ENCODE measurements at regions not wholly inside any gene's neighbourhood (a gene's known extent, or its start where the extent isn't known, plus 50 kb on each side); places are given as distances from the start of the nearest gene placed in this dataset.

- Histone ChIP-seq H3K27ac (ENCODE audit: low read length) (no peak overlapping the region), H3K4me1 (ENCODE audit: control insufficient read depth, insufficient read depth, low read length) (no peaks in the 10 kb centered on the region), H3K9me3 (ENCODE audit: control insufficient read depth in 2 of 2, low read length in 2 of 2) (no peaks in the 10 kb centered on the region), H3K9ac (ENCODE audit: low read length in 2 of 2) (no peak overlapping the region), H3K27me3 (ENCODE audit: control insufficient read depth in 1 of 2, insufficient read depth in 2 of 2, low read length in 2 of 2) (no peaks in the 10 kb centered on the region), H3K4me3 (ENCODE audit: low read length in 2 of 2) (no peak overlapping the region), H3K36me3 (ENCODE audit: control insufficient read depth in 2 of 2, insufficient read depth in 2 of 2, low read length in 2 of 2) (no peaks in the 10 kb centered on the region)
Observed at GRCh38 chr12:88882662-88883061, 302.4 kb upstream of the KITLG start.

GRCh38 chr12:88880051-88880450 lies 299.8 kb upstream of the KITLG start:
- H3K4me1 ChIP-seq (ENCODE audit: control insufficient read depth, insufficient read depth, low read length), result no peaks in the 10 kb centered on the region
- no peaks in the 10 kb centered on the region for H3K36me3 ChIP-seq (ENCODE audit: control insufficient read depth in 2 of 2, insufficient read depth in 2 of 2, low read length in 2 of 2)
- no peak overlapping the region for H3K27ac ChIP-seq (ENCODE audit: low read length)
- no peak overlapping the region for H3K9ac ChIP-seq (ENCODE audit: low read length in 2 of 2)
- H3K27me3 ChIP-seq (ENCODE audit: control insufficient read depth in 1 of 2, insufficient read depth in 2 of 2, low read length in 2 of 2), result no peaks in the 10 kb centered on the region
- no peak overlapping the region for H3K4me3 ChIP-seq (ENCODE audit: low read length in 2 of 2)
- H3K9me3 ChIP-seq (ENCODE audit: control insufficient read depth in 2 of 2, low read length in 2 of 2), result no peaks in the 10 kb centered on the region

DNA sequence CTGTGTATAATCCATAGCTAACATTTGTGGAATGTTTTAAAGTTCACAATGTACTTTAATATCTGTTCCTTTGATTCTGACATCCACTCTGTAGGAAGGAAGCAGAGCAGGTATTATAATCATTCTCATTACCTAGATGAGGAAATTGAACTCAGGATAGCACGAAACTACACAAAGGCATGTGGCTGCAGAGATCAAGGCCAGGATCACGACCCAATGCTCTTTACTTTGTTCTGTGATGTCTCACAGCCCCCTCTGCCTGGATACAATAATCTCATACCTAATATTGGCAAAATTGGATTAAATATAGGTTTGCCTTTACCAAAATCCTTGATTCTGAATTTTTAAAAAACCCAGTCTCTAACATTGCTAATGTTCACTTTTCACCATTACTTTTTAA lies 298.0 kb upstream of the KITLG start:
- no peaks in the 10 kb centered on the region for H3K9me3 ChIP-seq (ENCODE audit: control insufficient read depth in 2 of 2, low read length in 2 of 2)
- H3K27ac ChIP-seq (ENCODE audit: low read length), result no peak overlapping the region
- no peaks in the 10 kb centered on the region for H3K36me3 ChIP-seq (ENCODE audit: control insufficient read depth in 2 of 2, insufficient read depth in 2 of 2, low read length in 2 of 2)
- H3K4me1 ChIP-seq (ENCODE audit: control insufficient read depth, insufficient read depth, low read length), result no peaks in the 10 kb centered on the region
- no peak overlapping the region for H3K4me3 ChIP-seq (ENCODE audit: low read length in 2 of 2)
- no peak overlapping the region for H3K9ac ChIP-seq (ENCODE audit: low read length in 2 of 2)
- H3K27me3 ChIP-seq (ENCODE audit: control insufficient read depth in 1 of 2, insufficient read depth in 2 of 2, low read length in 2 of 2), result no peaks in the 10 kb centered on the region

GRCh38 chr12:88876857-88877256 lies 296.6 kb upstream of the KITLG start:
- no peaks in the 10 kb centered on the region for H3K9me3 ChIP-seq (ENCODE audit: control insufficient read depth in 2 of 2, low read length in 2 of 2)
- H3K27me3 ChIP-seq (ENCODE audit: control insufficient read depth in 1 of 2, insufficient read depth in 2 of 2, low read length in 2 of 2), result no peaks in the 10 kb centered on the region
- H3K27ac ChIP-seq (ENCODE audit: low read length), result no peak overlapping the region

DNA sequence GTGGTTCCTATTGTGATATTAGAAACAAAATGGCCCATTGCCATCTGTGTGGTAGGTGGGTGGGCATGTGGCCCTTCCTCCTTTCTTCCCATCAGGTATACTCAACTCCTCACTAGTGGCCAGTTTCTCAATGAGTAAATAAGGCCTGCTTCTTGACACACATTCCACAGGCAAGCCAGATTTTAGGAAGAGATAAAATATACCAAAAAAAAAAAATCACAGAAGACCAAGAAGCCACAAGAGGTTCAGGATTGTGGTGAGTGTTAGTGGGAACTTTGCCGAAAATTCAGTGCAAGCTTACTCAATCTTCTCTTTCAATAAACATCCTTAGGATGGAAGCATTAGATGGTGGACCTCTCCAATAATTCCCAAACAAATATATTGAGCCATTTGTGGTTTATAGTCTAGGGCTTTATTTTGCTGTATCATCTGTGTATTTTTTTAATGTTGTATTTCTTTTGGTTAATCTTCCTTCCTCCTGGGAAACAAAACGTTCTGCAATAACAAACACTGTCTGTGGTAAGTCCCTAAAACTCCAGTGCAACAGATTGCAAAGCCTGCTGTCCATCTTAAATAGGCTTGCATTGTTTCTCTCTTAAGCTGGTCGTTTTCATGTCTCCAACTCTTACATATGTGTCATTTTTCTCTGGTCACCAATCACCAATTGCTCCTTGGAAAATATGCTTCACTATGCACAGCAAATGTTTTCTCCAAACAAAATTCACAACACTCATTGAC lies 289.9 kb upstream of the KITLG start:
- no peak overlapping the region for H3K9ac ChIP-seq (ENCODE audit: low read length in 2 of 2)
- H3K27me3 ChIP-seq (ENCODE audit: control insufficient read depth in 1 of 2, insufficient read depth in 2 of 2, low read length in 2 of 2), result no peaks in the 10 kb centered on the region
- H3K36me3 ChIP-seq (ENCODE audit: control insufficient read depth in 2 of 2, insufficient read depth in 2 of 2, low read length in 2 of 2), result no peaks in the 10 kb centered on the region
- no peaks in the 10 kb centered on the region for H3K4me1 ChIP-seq (ENCODE audit: control insufficient read depth, insufficient read depth, low read length)
- no peak overlapping the region for H3K4me3 ChIP-seq (ENCODE audit: low read length in 2 of 2)
- H3K27ac ChIP-seq (ENCODE audit: low read length), result no peak overlapping the region
- H3K9me3 ChIP-seq (ENCODE audit: control insufficient read depth in 2 of 2, low read length in 2 of 2), result no peaks in the 10 kb centered on the region

More at GRCh38 chr12:88876857-88877256, 296.6 kb upstream of the KITLG start:
- no peaks in the 10 kb centered on the region for H3K4me1 ChIP-seq (ENCODE audit: control insufficient read depth, insufficient read depth, low read length)
- H3K9ac ChIP-seq (ENCODE audit: low read length in 2 of 2), result no peak overlapping the region
- H3K4me3 ChIP-seq (ENCODE audit: low read length in 2 of 2), result no peak overlapping the region
- H3K36me3 ChIP-seq (ENCODE audit: control insufficient read depth in 2 of 2, insufficient read depth in 2 of 2, low read length in 2 of 2), result no peaks in the 10 kb centered on the region

DNA sequence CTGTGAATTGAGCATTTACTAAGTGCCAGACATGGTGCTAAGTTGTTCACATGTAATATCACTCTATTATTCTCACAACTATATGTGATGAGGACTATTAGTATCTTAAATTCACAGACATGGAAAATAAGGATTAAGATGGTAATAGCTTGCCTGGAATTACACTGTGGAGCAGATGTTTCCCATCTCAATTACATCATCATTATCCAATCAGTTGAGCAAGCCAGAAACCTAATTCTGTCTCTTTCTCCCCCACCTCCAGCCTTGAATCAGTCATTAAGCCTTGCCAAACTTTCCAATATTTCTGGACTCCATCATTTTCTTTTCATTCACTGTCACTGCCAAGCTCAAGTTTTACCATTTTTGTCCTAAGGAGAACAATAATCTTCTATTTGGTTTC lies 287.8 kb upstream of the KITLG start:
- H3K36me3 ChIP-seq (ENCODE audit: control insufficient read depth in 2 of 2, insufficient read depth in 2 of 2, low read length in 2 of 2), result no peaks in the 10 kb centered on the region
- H3K27ac ChIP-seq (ENCODE audit: low read length), result no peak overlapping the region
- H3K4me3 ChIP-seq (ENCODE audit: low read length in 2 of 2), result no peak overlapping the region
- no peak overlapping the region for H3K9ac ChIP-seq (ENCODE audit: low read length in 2 of 2)
- H3K27me3 ChIP-seq (ENCODE audit: control insufficient read depth in 1 of 2, insufficient read depth in 2 of 2, low read length in 2 of 2), result no peaks in the 10 kb centered on the region
- no peaks in the 10 kb centered on the region for H3K9me3 ChIP-seq (ENCODE audit: control insufficient read depth in 2 of 2, low read length in 2 of 2)
- H3K4me1 ChIP-seq (ENCODE audit: control insufficient read depth, insufficient read depth, low read length), result no peaks in the 10 kb centered on the region

DNA sequence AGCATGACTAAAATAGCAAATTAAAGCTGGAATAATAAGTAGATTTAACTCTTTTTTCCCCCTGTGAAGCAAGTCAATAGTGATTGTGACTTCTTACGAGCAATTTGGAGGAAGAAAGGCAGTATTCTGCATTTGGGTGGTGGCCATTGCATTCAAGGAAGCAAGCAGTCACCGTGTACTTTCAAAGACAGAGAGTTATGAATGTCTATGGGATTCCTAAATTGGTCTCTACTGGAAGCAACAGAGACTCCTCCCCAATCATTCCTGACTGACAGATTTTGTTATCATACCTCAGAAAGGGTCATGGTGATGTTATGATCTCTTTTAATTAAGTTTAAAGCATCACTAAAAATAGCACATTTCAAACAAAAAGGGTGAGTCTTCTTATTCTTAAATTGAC lies 287.2 kb upstream of the KITLG start:
- Histone ChIP-seq H3K4me1 (ENCODE audit: control insufficient read depth, insufficient read depth, low read length) (no peaks in the 10 kb centered on the region), H3K27ac (ENCODE audit: low read length) (no peak overlapping the region), H3K27me3 (ENCODE audit: control insufficient read depth in 1 of 2, insufficient read depth in 2 of 2, low read length in 2 of 2) (no peaks in the 10 kb centered on the region), H3K36me3 (ENCODE audit: control insufficient read depth in 2 of 2, insufficient read depth in 2 of 2, low read length in 2 of 2) (no peaks in the 10 kb centered on the region), H3K4me3 (ENCODE audit: low read length in 2 of 2) (no peak overlapping the region), H3K9ac (ENCODE audit: low read length in 2 of 2) (no peak overlapping the region), H3K9me3 (ENCODE audit: control insufficient read depth in 2 of 2, low read length in 2 of 2) (no peaks in the 10 kb centered on the region)

DNA sequence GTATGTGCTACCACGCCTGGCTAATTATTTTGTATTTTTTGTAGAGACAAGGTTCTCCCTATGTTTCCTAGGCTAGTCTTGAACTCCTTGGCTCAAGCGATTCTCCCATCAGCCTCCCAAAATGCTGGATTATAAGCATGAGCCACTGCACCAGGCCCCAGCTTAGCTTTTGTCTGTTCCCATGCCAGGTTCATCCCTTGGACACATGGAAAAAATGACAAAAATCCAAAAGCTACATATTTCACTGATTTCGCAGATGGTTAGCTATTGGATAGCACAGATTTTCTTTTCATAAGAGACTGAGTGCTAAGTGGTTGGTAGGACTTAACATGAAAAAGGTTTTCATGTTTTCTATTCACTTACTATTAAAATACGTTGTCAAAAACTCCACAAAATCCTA lies 286.6 kb upstream of the KITLG start:
- no peaks in the 10 kb centered on the region for H3K9me3 ChIP-seq (ENCODE audit: control insufficient read depth in 2 of 2, low read length in 2 of 2)
- H3K4me3 ChIP-seq (ENCODE audit: low read length in 2 of 2), result no peak overlapping the region
- H3K4me1 ChIP-seq (ENCODE audit: control insufficient read depth, insufficient read depth, low read length), result no peaks in the 10 kb centered on the region
- H3K9ac ChIP-seq (ENCODE audit: low read length in 2 of 2), result no peak overlapping the region
- H3K27me3 ChIP-seq (ENCODE audit: control insufficient read depth in 1 of 2, insufficient read depth in 2 of 2, low read length in 2 of 2), result no peaks in the 10 kb centered on the region
- H3K36me3 ChIP-seq (ENCODE audit: control insufficient read depth in 2 of 2, insufficient read depth in 2 of 2, low read length in 2 of 2), result no peaks in the 10 kb centered on the region
- no peak overlapping the region for H3K27ac ChIP-seq (ENCODE audit: low read length)

- H3K9ac ChIP-seq (ENCODE audit: low read length in 2 of 2), result no peak overlapping the region
- no peaks in the 10 kb centered on the region for H3K4me1 ChIP-seq (ENCODE audit: control insufficient read depth, insufficient read depth, low read length)
- H3K36me3 ChIP-seq (ENCODE audit: control insufficient read depth in 2 of 2, insufficient read depth in 2 of 2, low read length in 2 of 2), result no peaks in the 10 kb centered on the region
- H3K27ac ChIP-seq (ENCODE audit: low read length), result no peak overlapping the region
- H3K4me3 ChIP-seq (ENCODE audit: low read length in 2 of 2), result no peak overlapping the region
- no peaks in the 10 kb centered on the region for H3K9me3 ChIP-seq (ENCODE audit: control insufficient read depth in 2 of 2, low read length in 2 of 2)
- H3K27me3 ChIP-seq (ENCODE audit: control insufficient read depth in 1 of 2, insufficient read depth in 2 of 2, low read length in 2 of 2), result no peaks in the 10 kb centered on the region
Observed at GRCh38 chr12:88865537-88865936, 285.3 kb upstream of the KITLG start.

- Histone ChIP-seq H3K9me3 (ENCODE audit: control insufficient read depth in 2 of 2, low read length in 2 of 2) (no peaks in the 10 kb centered on the region), H3K4me1 (ENCODE audit: control insufficient read depth, insufficient read depth, low read length) (no peaks in the 10 kb centered on the region), H3K9ac (ENCODE audit: low read length in 2 of 2) (no peak overlapping the region), H3K27ac (ENCODE audit: low read length) (no peak overlapping the region), H3K36me3 (ENCODE audit: control insufficient read depth in 2 of 2, insufficient read depth in 2 of 2, low read length in 2 of 2) (no peaks in the 10 kb centered on the region), H3K4me3 (ENCODE audit: low read length in 2 of 2) (no peak overlapping the region), H3K27me3 (ENCODE audit: control insufficient read depth in 1 of 2, insufficient read depth in 2 of 2, low read length in 2 of 2) (no peaks in the 10 kb centered on the region)
Observed at GRCh38 chr12:88860851-88861250, 280.6 kb upstream of the KITLG start.

DNA sequence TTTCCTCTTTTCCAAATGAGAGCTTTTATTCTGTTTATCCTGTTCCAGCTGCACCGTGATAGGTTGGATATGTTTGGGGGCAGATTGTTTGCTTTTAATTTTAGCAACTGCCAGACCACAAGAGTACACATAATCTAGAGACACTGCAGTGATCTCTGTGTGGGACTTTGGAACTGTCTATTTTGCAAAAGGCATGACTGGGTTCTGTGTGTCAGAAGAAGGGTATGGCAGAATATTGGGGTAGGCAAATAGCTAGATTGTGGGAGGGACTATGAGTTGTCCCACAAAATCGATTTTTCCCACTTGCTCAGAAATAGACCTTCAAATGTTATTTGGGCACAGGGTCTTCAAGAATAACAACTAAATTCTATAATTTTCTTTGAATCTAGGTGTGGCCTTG lies 275.9 kb upstream of the KITLG start:
- Histone ChIP-seq H3K4me1 (ENCODE audit: control insufficient read depth, insufficient read depth, low read length) (no peaks in the 10 kb centered on the region), H3K9me3 (ENCODE audit: control insufficient read depth in 2 of 2, low read length in 2 of 2) (no peaks in the 10 kb centered on the region), H3K9ac (ENCODE audit: low read length in 2 of 2) (no peak overlapping the region), H3K27me3 (ENCODE audit: control insufficient read depth in 1 of 2, insufficient read depth in 2 of 2, low read length in 2 of 2) (no peaks in the 10 kb centered on the region), H3K36me3 (ENCODE audit: control insufficient read depth in 2 of 2, insufficient read depth in 2 of 2, low read length in 2 of 2) (no peaks in the 10 kb centered on the region), H3K27ac (ENCODE audit: low read length) (no peak overlapping the region), H3K4me3 (ENCODE audit: low read length in 2 of 2) (no peak overlapping the region)
